Nephron (organoid): ENCODE measurements at regions not wholly inside any gene's neighbourhood (a gene's known extent, or its start where the extent isn't known, plus 50 kb on each side); places are given as distances from the start of the nearest gene placed in this dataset.

ENCODE experiments used
- H3K27ac Mint-ChIP-seq, 3 experiments: 2 replicates each; pipeline ENCODE4 v1.8.0; 2020; ENCODE audit warnings: mixed read lengths in 3 of 3, mild to moderate bottlenecking in 2 of 3, moderate library complexity in 1 of 3
- H3K27me3 Mint-ChIP-seq: 2 replicates; pipeline ENCODE4 v1.8.0; 2021; ENCODE audit warnings: low read depth, mild to moderate bottlenecking, moderate library complexity, mixed read lengths
- H3K36me3 Mint-ChIP-seq: 2 replicates; pipeline ENCODE4 v1.8.0; 2020; ENCODE audit warnings: low read depth, mixed read lengths
- H3K4me1 Mint-ChIP-seq: 2 replicates; pipeline ENCODE4 v1.8.0; 2020; ENCODE audit warnings: mixed read lengths
- H3K4me3 Mint-ChIP-seq, 3 experiments: 2 replicates each; pipeline ENCODE4 v1.8.0; 2020; ENCODE audit warnings: mild to moderate bottlenecking in 3 of 3, mixed read lengths in 3 of 3, moderate library complexity in 2 of 3
- H3K9me3 Mint-ChIP-seq: 2 replicates; pipeline ENCODE4 v1.8.0; 2020; ENCODE audit warnings: mixed read lengths
- TF ChIP-seq, protein P1 (sequence below), 3 experiments: fragments of 200-600 bp; sonication (generic); IDR thresholded peaks; one replicate each; pipeline ENCODE4 v1.5.0; 2021; ENCODE audit warnings: antibody characterized with exemption in 3 of 3; ENCODE audit not compliant: unreplicated experiment in 3 of 3

DNA sequence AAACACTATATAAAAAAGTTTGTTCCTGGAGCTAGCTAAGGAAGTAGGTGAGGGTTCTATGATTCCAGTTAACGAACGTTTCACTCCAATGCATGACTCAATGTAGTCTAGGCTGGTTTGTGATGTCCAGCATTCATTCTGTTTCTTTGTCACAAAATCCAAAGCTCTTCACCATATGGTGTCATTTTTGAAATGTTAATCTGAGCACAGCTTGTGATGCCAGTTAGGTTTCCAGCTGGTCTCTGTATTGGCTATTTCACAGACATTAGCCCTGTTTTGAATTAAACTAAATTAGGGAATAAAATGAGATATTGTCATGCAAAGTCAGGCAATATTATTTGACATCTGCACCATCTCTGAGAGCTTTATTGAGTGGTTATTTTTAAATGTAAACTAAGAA is 159.4 kb downstream of the RBM43 start:
- Mint-ChIP-seq H3K9me3 (no peaks in the 10 kb centered on the region), H3K36me3 (no peaks in the 10 kb centered on the region), H3K27ac (no peak overlapping the region), H3K27me3 (no peaks in the 10 kb centered on the region), H3K4me1 (peaks cover 8% of the 10 kb centered on the region), H3K4me3 (no peak overlapping the region)
- TF ChIP-seq, protein P1, sequence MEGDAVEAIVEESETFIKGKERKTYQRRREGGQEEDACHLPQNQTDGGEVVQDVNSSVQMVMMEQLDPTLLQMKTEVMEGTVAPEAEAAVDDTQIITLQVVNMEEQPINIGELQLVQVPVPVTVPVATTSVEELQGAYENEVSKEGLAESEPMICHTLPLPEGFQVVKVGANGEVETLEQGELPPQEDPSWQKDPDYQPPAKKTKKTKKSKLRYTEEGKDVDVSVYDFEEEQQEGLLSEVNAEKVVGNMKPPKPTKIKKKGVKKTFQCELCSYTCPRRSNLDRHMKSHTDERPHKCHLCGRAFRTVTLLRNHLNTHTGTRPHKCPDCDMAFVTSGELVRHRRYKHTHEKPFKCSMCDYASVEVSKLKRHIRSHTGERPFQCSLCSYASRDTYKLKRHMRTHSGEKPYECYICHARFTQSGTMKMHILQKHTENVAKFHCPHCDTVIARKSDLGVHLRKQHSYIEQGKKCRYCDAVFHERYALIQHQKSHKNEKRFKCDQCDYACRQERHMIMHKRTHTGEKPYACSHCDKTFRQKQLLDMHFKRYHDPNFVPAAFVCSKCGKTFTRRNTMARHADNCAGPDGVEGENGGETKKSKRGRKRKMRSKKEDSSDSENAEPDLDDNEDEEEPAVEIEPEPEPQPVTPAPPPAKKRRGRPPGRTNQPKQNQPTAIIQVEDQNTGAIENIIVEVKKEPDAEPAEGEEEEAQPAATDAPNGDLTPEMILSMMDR (IDR thresholded peaks at IDR 0.05; ENCODE audit: unreplicated experiment in 3 of 3) = no peak

DNA sequence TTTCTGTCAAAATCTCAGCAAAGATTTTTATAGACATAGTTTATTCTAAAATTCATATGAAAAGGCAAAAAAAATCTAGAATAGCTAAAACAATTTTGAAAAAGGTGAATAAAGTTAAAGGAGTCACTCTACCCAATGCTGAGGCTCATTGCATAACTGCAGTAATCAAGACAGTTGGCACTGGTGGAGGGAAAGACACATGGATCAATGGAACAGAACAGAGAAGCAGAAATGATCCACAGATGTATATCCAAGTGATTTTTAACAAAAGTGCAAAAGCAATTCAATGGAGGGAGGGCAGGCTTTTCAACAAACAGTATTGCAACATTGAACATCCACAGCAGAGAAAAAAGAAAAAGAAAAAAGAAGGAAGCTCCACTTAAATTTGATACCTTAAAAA is 162.8 kb downstream of the RBM43 start:
- Mint-ChIP-seq H3K4me1 (peaks cover 26% of the 10 kb centered on the region), H3K4me3 (no peak overlapping the region), H3K36me3 (no peaks in the 10 kb centered on the region), H3K9me3 (no peaks in the 10 kb centered on the region), H3K27ac (no peak overlapping the region), H3K27me3 (no peaks in the 10 kb centered on the region)
- TF ChIP-seq, protein P1 (IDR thresholded peaks at IDR 0.05; ENCODE audit: unreplicated experiment in 3 of 3) = no peak

DNA sequence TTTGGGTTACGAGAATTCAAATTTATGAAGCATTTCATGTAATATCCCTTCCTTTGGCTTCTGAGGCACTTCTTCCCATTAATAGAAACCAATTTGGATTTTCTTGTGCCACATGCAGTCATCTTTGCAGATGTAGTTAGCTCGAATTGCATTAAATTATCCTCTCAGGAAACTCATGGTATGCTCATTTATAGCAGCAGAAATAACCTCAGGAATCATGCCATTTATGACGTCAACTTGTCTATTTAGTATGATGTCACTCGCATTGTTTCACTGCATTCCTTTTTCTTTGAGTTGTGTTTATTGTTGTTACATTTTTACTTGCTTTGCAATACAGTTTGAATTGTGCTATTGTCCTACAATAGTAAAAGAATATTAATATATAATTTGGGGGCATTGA is 163.8 kb downstream of the RBM43 start:
- Mint-ChIP-seq H3K27me3 (no peaks in the 10 kb centered on the region), H3K36me3 (no peaks in the 10 kb centered on the region), H3K9me3 (no peaks in the 10 kb centered on the region), H3K4me1 (peaks cover 26% of the 10 kb centered on the region), H3K27ac (no peak overlapping the region), H3K4me3 (no peak overlapping the region)
- TF ChIP-seq, protein P1 (IDR thresholded peaks at IDR 0.05; ENCODE audit: unreplicated experiment in 3 of 3) = no peak

DNA sequence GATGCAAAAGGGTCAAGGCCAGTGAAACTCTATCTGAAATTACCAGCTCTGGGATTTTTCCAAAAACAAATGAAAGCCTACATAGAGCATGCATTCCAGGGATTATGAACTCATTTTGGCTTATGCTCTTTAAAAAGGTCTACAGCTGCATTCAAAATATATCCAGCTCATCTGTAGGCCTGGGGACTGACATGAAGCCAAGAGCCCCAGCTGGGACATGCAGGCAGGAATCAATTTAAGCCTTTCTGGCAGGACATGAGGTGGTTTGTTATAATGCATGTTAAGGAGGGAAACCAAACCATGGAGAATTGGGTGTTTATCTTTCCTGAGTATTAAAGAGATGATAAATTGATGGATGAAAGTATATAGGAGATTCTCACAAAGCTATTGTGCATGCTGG is 164.5 kb downstream of the RBM43 start:
- H3K4me1 Mint-ChIP-seq = peaks cover 26% of the 10 kb centered on the region
- no peaks in the 10 kb centered on the region for H3K27me3 Mint-ChIP-seq
- no peak overlapping the region for H3K4me3 Mint-ChIP-seq
- no peaks in the 10 kb centered on the region for H3K36me3 Mint-ChIP-seq
- H3K9me3 Mint-ChIP-seq = no peaks in the 10 kb centered on the region
- peak overlapping the region; percentile 44 to 72 (median 69) for H3K27ac Mint-ChIP-seq
- TF ChIP-seq, protein P1 (IDR thresholded peaks at IDR 0.05; ENCODE audit: unreplicated experiment in 3 of 3) = no peak

DNA sequence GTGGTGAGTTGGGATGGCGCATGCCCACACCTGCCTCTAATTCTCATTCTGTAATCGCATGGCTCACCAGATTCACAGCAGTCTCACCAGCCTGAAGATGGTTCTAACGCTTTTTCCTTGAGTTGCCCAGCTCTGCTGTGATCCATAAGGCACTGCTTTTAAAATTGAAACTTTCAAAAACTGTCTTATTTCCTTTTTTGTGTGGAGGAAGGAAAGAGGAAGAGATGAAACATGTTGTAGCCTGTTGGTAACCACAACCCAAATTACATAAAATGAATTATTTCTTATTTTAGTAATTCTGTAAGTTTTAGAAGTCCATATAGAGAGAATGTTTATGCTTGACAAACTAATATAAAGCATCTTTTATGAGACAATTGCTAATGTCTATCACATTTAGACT is 165.4 kb downstream of the RBM43 start:
- Mint-ChIP-seq H3K27me3 (no peaks in the 10 kb centered on the region), H3K9me3 (no peaks in the 10 kb centered on the region), H3K4me3 (no peak overlapping the region), H3K4me1 (peaks cover 26% of the 10 kb centered on the region), H3K27ac (no peak overlapping the region), H3K36me3 (no peaks in the 10 kb centered on the region)
- TF ChIP-seq, protein P1 (IDR thresholded peaks at IDR 0.05; ENCODE audit: unreplicated experiment in 3 of 3) = no peak

DNA sequence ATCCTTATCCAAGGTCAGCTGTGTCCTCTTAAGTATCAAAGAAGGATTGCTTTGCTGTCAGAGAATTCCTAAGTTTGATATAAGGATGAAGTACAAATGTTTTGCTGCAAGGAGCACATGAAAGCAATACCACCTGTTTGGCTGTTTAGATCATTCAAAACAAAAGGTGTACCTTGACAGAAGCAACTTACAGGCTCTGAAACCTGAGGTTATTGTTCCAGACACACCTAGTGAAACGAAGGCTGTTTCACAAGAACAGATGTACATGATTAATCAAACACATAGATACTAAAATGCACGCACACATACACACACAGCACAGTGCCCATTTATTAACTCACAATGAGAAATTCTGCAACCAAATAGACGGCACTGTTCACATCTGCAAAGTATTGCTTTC is 166.2 kb downstream of the RBM43 start:
- peaks cover 26% of the 10 kb centered on the region for H3K4me1 Mint-ChIP-seq
- no peaks in the 10 kb centered on the region for H3K36me3 Mint-ChIP-seq
- H3K9me3 Mint-ChIP-seq = no peaks in the 10 kb centered on the region
- no peak overlapping the region for H3K27ac Mint-ChIP-seq
- no peaks in the 10 kb centered on the region for H3K27me3 Mint-ChIP-seq
- TF ChIP-seq, protein P1 (IDR thresholded peaks at IDR 0.05; ENCODE audit: unreplicated experiment in 3 of 3) = no peak
- H3K4me3 Mint-ChIP-seq = no peak overlapping the region
